ENCODE measurements at regions not wholly inside any gene's neighbourhood (a gene's known extent, or its start where the extent isn't known, plus 50 kb on each side); places are given as distances from the start of the nearest gene placed in this dataset.
"Not testable (repeated sequence)": the region's sequence is repeated elsewhere in the genome, so short reads cannot be mapped to it uniquely, and the experiment has no call there.

- DNase-seq (ENCODE audit: low read depth): no peak
- no peak for TF ChIP-seq CTCF (IDR thresholded peaks at IDR 0.05; ENCODE audit: insufficient read depth, low read length)
- no peak overlapping the region for H3K4me3 ChIP-seq (ENCODE audit: low read depth, low read length)
Measured at GRCh38 chr11:23217072-23217471, 356.8 kb upstream of the CCDC179 start.

DNA sequence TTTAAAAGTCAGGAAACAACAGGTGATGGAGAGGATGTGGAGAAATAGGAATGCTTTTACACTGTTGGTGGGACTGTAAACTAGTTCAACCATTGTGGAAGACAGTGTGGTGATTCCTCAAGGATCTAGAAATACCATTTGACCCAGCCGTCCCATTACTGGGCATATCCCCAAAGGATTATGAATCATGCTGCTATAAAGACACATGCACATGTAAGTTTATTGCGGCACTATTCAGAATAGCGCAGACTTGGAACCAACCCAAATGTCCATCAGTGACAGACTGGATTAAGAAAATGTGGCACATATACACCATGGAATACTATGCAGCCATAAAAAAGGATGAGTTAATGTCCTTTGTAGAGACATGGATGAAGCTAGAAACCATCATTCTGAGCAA lies 359.8 kb upstream of the CCDC179 start:
- not testable (repeated sequence) for H3K4me3 ChIP-seq (ENCODE audit: low read depth, low read length); DNase-seq (ENCODE audit: low read depth)

DNA sequence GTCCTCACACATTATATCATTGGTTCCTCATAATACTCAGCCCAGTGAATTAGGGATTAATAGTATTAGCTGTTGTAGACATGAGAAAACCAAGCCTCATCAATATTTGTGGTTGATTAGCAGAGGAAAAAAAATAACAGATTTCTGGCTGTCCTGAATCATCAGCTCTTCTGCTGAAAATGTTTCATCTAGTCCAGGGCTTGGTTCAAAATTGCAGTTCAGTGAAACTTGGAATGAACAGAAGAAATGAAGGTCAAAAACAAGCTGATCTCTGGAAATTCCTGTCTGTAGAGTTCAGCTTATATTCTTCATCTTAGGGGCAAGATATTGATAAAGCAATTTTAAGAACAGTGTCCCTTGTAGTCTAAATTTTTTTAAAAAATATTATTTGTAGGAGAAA lies 361.1 kb upstream of the CCDC179 start:
- TF ChIP-seq CTCF (IDR thresholded peaks at IDR 0.05; ENCODE audit: insufficient read depth, low read length): no peak
- no peak for DNase-seq (ENCODE audit: low read depth)
- no peak overlapping the region for H3K4me3 ChIP-seq (ENCODE audit: low read depth, low read length)

DNA sequence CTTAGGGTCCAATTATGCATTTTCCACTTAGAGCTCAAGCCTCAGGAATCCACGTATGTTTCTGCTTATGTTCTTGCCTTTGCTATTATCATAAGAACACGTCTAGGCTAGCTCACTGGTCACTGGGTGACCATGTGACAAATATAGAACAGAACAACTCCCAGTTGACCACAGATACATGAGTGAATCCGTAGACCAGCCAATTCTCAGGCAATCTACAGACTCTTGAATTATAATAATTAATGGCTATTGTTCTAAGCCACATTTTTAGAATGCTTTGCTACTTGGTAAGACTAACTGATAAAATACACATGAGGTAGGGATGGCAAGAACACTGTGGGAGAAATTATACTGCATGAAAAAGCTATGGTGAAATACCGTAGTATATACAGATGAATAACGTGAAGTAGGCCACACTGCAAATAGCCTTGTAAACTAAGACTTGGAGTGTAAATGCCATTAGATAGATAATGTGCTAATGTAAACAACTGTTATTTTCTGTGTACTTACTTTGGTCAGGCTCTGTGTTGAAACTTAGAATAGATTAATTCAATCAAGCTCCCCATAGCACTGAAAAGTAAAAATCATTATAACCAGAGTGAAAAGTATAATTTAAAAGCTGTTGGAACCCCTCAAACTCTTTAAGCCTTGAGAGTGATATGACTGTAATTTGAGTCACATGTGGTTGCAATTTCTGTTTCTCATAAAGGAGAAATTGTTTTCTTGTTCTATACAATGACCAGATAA lies 366.2 kb upstream of the CCDC179 start:
- TF ChIP-seq CTCF (IDR thresholded peaks at IDR 0.05; ENCODE audit: insufficient read depth, low read length): no peak
- H3K4me3 ChIP-seq (ENCODE audit: low read depth, low read length): no peak overlapping the region
- DNase-seq (ENCODE audit: low read depth): peak; percentile 68

GRCh38 chr11:23227078-23227445 lies 366.8 kb upstream of the CCDC179 start:
- no peak overlapping the region for H3K4me3 ChIP-seq (ENCODE audit: low read depth, low read length)
- DNase-seq (ENCODE audit: low read depth): peak; percentile 2
- TF ChIP-seq CTCF (IDR thresholded peaks at IDR 0.05; ENCODE audit: insufficient read depth, low read length): no peak

- H3K4me3 ChIP-seq (ENCODE audit: low read depth, low read length): no peak overlapping the region
- no peak for TF ChIP-seq CTCF (IDR thresholded peaks at IDR 0.05; ENCODE audit: insufficient read depth, low read length)
- no peak for DNase-seq (ENCODE audit: low read depth)
Measured at GRCh38 chr11:23232652-23233051, 372.4 kb upstream of the CCDC179 start.

DNA sequence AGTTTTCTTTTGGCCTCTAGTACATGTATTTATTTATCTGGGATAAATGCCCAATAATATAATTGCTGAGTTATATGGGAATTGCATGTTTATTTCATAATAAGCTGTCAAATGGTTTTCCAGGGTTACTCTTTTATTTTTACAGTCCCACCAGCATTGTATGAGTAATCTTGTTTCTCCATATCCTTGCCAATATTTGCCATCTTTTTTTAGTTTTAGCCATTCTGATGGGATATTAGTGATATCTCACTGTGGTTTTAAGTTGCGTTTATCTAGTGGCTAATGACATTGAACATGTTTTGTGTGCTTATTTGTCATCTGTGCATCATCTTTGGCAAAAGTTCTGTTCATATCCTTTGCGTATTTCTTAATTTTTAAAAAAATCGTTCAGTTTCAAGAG lies 372.8 kb upstream of the CCDC179 start:
- no peak for TF ChIP-seq CTCF (IDR thresholded peaks at IDR 0.05; ENCODE audit: insufficient read depth, low read length)
- H3K4me3 ChIP-seq (ENCODE audit: low read depth, low read length): no peak overlapping the region
- DNase-seq (ENCODE audit: low read depth): peak; percentile 85

Measured in fibroblast of the aortic adventitia (primary cell).